ENCODE measurements at regions not wholly inside any gene's neighbourhood (a gene's known extent, or its start where the extent isn't known, plus 50 kb on each side); places are given as distances from the start of the nearest gene placed in this dataset.

- no peak for TF ChIP-seq POLR2AphosphoS5 (IDR thresholded peaks at IDR 0.05; ENCODE audit: borderline replicate concordance, low read depth, low read length)
- no peak for TF ChIP-seq EZH2 (IDR thresholded peaks at IDR 0.05)
Measured at GRCh38 chr6:21845018-21845417, 251.5 kb downstream of the SOX4 start.
